Hepatocyte (in vitro differentiated cells): ENCODE measurements at regions not wholly inside any gene's neighbourhood (a gene's known extent, or its start where the extent isn't known, plus 50 kb on each side); places are given as distances from the start of the nearest gene placed in this dataset.

ENCODE experiments used
- DNase-seq: peaks from one replicate; pipeline ENCODE4 v3.0.0-alpha.2; 2016; ENCODE audit warnings: low spot score
- H2AFZ ChIP-seq: fragments of 200-600 bp; sonication (generic); 2 replicates; pipeline ENCODE4 v1.6.0; 2016; ENCODE audit warnings: antibody characterized with exemption, mild to moderate bottlenecking
- H3K27ac ChIP-seq: fragments of 200-600 bp; sonication (generic); 2 replicates; pipeline ENCODE4 v1.5.1; 2016; ENCODE audit warnings: mild to moderate bottlenecking
- H3K27me3 ChIP-seq: fragments of 200-600 bp; sonication (generic); 2 replicates; pipeline ENCODE4 v1.6.1; 2016
- H3K36me3 ChIP-seq: fragments of 200-600 bp; sonication (generic); replicated peaks from 2 replicates; pipeline ENCODE4 v1.5.1; 2016; ENCODE audit warnings: low read depth; ENCODE audit not compliant: insufficient read depth
- H3K4me1 ChIP-seq: fragments of 200-600 bp; sonication (generic); 2 replicates; pipeline ENCODE4 v1.5.1; 2016; ENCODE audit warnings: mild to moderate bottlenecking, moderate library complexity; ENCODE audit not compliant: insufficient read depth
- H3K4me2 ChIP-seq: fragments of 200-600 bp; sonication (generic); 2 replicates; pipeline ENCODE4 v1.6.0; 2016
- H3K4me3 ChIP-seq: fragments of 200-600 bp; sonication (generic); 2 replicates; pipeline ENCODE4 v1.5.1; 2016; ENCODE audit warnings: mild to moderate bottlenecking
- H3K79me2 ChIP-seq: fragments of 200-600 bp; sonication (generic); 2 replicates; pipeline ENCODE4 v1.6.0; 2017; ENCODE audit warnings: mild to moderate bottlenecking
- H3K9me2 ChIP-seq: fragments of 200-600 bp; sonication (generic); replicated peaks from 2 replicates; pipeline ENCODE4 v1.6.0; 2017; ENCODE audit warnings: mild to moderate bottlenecking; ENCODE audit not compliant: insufficient read depth
- H3K9me3 ChIP-seq: fragments of 200-600 bp; sonication (generic); 2 replicates; pipeline ENCODE4 v1.5.1; 2016; ENCODE audit warnings: low read depth, mild to moderate bottlenecking
- H4K20me1 ChIP-seq: fragments of 200-600 bp; sonication (generic); 2 replicates; pipeline ENCODE4 v1.6.0; 2016; ENCODE audit warnings: mild to moderate bottlenecking; ENCODE audit not compliant: insufficient read depth, poor library complexity, severe bottlenecking
- EZH2 ChIP-seq: fragments of 200-600 bp; sonication (generic); IDR thresholded peaks from 2 replicates; pipeline ENCODE4 v1.6.1; 2016; ENCODE audit warnings: antibody characterized with exemption, mild to moderate bottlenecking, borderline replicate concordance
- EZH2phosphoT487 ChIP-seq: fragments of 200-600 bp; sonication (generic); IDR thresholded peaks from one replicate; pipeline ENCODE4 v1.6.1; 2018; ENCODE audit warnings: antibody characterized with exemption, mild to moderate bottlenecking, low read depth, moderate library complexity; ENCODE audit not compliant: unreplicated experiment, severe bottlenecking
- WGBS: methylation state at CpG from one replicate; pipeline ENCODE4 v1.1.6; 2016; ENCODE audit warnings: low lambda C conversion rate; ENCODE audit errors: missing lambda C conversion rate; 5-methylcytosine and 5-hydroxymethylcytosine counted together
- TF ChIP-seq, protein P1 (sequence below): fragments of 200-600 bp; sonication (generic); IDR thresholded peaks from 2 replicates; pipeline ENCODE4 v1.5.1; 2016; ENCODE audit warnings: antibody characterized with exemption, mild to moderate bottlenecking; ENCODE audit not compliant: poor library complexity

DNA sequence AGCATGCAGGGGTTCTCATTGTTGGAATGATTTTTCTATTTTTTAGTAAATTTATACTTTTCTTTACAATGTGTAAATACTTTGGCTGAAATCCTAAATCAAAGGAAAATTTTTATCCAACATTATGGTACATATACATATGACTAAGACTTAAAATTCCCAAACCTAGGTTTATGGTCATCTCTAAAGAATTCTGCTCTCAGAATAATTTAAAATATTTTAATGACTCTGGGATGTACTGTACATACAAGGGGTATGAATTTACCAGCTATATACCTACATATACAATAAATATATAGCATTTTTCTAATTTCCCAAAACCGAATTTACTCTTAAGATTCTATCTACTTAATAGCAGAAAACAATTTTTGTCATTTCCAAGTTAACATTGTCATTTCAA is 137.9 kb upstream of the POU1F1 start:
- no peak overlapping the region for H2AFZ ChIP-seq
- H3K36me3 ChIP-seq, result no peaks in the 10 kb centered on the region
- no peak overlapping the region for H3K4me2 ChIP-seq
- no peak for TF ChIP-seq EZH2phosphoT487
- TF ChIP-seq, protein P1, sequence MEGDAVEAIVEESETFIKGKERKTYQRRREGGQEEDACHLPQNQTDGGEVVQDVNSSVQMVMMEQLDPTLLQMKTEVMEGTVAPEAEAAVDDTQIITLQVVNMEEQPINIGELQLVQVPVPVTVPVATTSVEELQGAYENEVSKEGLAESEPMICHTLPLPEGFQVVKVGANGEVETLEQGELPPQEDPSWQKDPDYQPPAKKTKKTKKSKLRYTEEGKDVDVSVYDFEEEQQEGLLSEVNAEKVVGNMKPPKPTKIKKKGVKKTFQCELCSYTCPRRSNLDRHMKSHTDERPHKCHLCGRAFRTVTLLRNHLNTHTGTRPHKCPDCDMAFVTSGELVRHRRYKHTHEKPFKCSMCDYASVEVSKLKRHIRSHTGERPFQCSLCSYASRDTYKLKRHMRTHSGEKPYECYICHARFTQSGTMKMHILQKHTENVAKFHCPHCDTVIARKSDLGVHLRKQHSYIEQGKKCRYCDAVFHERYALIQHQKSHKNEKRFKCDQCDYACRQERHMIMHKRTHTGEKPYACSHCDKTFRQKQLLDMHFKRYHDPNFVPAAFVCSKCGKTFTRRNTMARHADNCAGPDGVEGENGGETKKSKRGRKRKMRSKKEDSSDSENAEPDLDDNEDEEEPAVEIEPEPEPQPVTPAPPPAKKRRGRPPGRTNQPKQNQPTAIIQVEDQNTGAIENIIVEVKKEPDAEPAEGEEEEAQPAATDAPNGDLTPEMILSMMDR, result no peak
- H3K27me3 ChIP-seq, result no peaks in the 10 kb centered on the region
- no peaks in the 10 kb centered on the region for H4K20me1 ChIP-seq
- no peak for DNase-seq
- H3K27ac ChIP-seq, result no peak overlapping the region
- no peaks in the 10 kb centered on the region for H3K9me3 ChIP-seq
- H3K4me1 ChIP-seq, result no peaks in the 10 kb centered on the region
- no peaks in the 10 kb centered on the region for H3K79me2 ChIP-seq
- H3K4me3 ChIP-seq, result no peak overlapping the region
- H3K9me2 ChIP-seq, result no peaks in the 10 kb centered on the region
- WGBS, result 53% methylated on average over 1 of the region's 1 CpG

- DNase-seq, result no peak
- H4K20me1 ChIP-seq, result no peaks in the 10 kb centered on the region
- no peaks in the 10 kb centered on the region for H3K27me3 ChIP-seq
- no peak overlapping the region for H3K4me2 ChIP-seq
- no peak overlapping the region for H2AFZ ChIP-seq
- no peaks in the 10 kb centered on the region for H3K36me3 ChIP-seq
- no peaks in the 10 kb centered on the region for H3K9me3 ChIP-seq
- H3K4me1 ChIP-seq, result no peaks in the 10 kb centered on the region
- H3K9me2 ChIP-seq, result no peaks in the 10 kb centered on the region
- no peak overlapping the region for H3K27ac ChIP-seq
- TF ChIP-seq EZH2, result no peak
- TF ChIP-seq EZH2phosphoT487, result no peak
- TF ChIP-seq, protein P1, result no peak
- WGBS, result 67% methylated on average over 3 of the region's 3 CpGs
- H3K4me3 ChIP-seq, result no peak overlapping the region
- H3K79me2 ChIP-seq, result no peaks in the 10 kb centered on the region
Measured at GRCh38 chr3:87413814-87414213, 137.4 kb upstream of the POU1F1 start.

GRCh38 chr3:87410110-87410509 is 133.7 kb upstream of the POU1F1 start:
- H3K9me2 ChIP-seq, result no peaks in the 10 kb centered on the region
- no peak overlapping the region for H3K27ac ChIP-seq
- no peak overlapping the region for H2AFZ ChIP-seq
- no peak overlapping the region for H3K4me2 ChIP-seq
- no peaks in the 10 kb centered on the region for H3K79me2 ChIP-seq
- H3K36me3 ChIP-seq, result no peaks in the 10 kb centered on the region
- H3K9me3 ChIP-seq, result no peaks in the 10 kb centered on the region
- no peaks in the 10 kb centered on the region for H4K20me1 ChIP-seq
- DNase-seq, result no peak
- no peak overlapping the region for H3K4me3 ChIP-seq
- H3K27me3 ChIP-seq, result no peaks in the 10 kb centered on the region
- TF ChIP-seq EZH2phosphoT487 (no peak), EZH2 (no peak)
- TF ChIP-seq, protein P1, result no peak
- no peaks in the 10 kb centered on the region for H3K4me1 ChIP-seq

DNA sequence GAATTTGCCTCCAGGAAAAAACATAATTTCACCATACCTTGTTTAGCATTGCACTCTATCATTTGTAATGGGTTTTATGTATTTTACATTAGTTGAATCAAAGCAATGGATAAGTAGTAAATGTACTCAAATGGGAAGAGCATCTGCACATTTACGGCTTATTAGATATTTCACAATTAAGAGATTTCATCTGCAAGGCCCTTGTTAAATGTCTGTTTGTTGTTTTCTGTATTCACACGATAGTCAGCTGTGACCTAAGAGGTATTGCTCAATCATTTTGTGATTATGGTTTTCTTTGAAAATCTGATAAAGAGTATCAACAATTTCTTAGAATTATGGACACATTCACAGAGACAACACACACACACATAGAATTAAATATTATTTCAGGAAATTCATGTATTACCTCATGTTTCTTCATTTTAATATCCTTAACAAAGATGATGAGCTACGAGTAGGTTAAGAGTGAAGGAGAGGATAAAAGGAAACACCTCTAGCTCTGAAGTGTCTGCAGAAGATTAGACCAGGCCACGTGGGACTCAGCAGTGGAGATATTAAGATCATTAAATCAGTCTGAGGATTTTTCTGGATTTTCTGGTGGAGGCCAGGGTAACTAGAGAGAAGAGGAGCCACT is 121.9 kb upstream of the POU1F1 start:
- Histone ChIP-seq H3K27me3 (no peaks in the 10 kb centered on the region), H3K79me2 (no peaks in the 10 kb centered on the region), H3K4me2 (no peak overlapping the region), H3K36me3 (no peaks in the 10 kb centered on the region), H3K4me3 (no peak overlapping the region), H3K9me3 (no peaks in the 10 kb centered on the region), H3K9me2 (no peaks in the 10 kb centered on the region), H2AFZ (no peak overlapping the region), H3K4me1 (no peaks in the 10 kb centered on the region), H4K20me1 (no peaks in the 10 kb centered on the region), H3K27ac (no peak overlapping the region)
- no peak for DNase-seq
- TF ChIP-seq EZH2phosphoT487, result no peak
- TF ChIP-seq EZH2, result no peak
- TF ChIP-seq, protein P1, result no peak
- 41% methylated on average over 4 of the region's 4 CpGs for WGBS
